HepG2 (cell line): ENCODE measurements at regions not wholly inside any gene's neighbourhood (a gene's known extent, or its start where the extent isn't known, plus 50 kb on each side); places are given as distances from the start of the nearest gene placed in this dataset.

Source experiments
- ATAC-seq: fragments of 200-7000 bp; cut with Tn5 transposase; 3 replicates; pipeline ENCODE4 v1.9.1; 2020; ENCODE audit warnings: mild to moderate bottlenecking, moderate library complexity
- BruUV-seq: library from RNA; stranded (reverse); fragments of 400-500 nt; replicated peaks from 2 replicates; lab custom pipeline; 2021; lab: Mats Ljungman, UMichigan
- CTCF ChIA-PET: fragments of 300-600 bp; formaldehyde crosslinking; extraction: SDS; loops from one replicate; lab custom pipeline; 2021; ENCODE audit warnings: low total read pairs, inconsistent platforms, low intra/inter-chr PET ratio; lab: Yijun Ruan, JAX
- POLR2A ChIA-PET: fragments of 350-600 bp; sonication (Branson Sonifier 250); formaldehyde crosslinking; loops from one replicate; lab custom pipeline; 2020; ENCODE audit warnings: antibody characterized with exemption, inconsistent platforms; lab: Yijun Ruan, JAX
- DNase-seq: peaks from one replicate; pipeline ENCODE4 v3.0.0-alpha.2; 2015; ENCODE audit warnings: low spot score
- FAIRE-seq: peaks from 3 replicates; lab custom pipeline; 2011; peaks lifted over from hg19 to GRCh38; lab: Jason Lieb, UNC
- H2AFZ ChIP-seq: one replicate; pipeline ENCODE4 v1.6.1; 2011; ENCODE audit warnings: low read length, inconsistent platforms
- H3K27ac ChIP-seq: fragments of 300-600 bp; 3 replicates; pipeline ENCODE4 v1.8.0; 2011; ENCODE audit warnings: mixed run types, mild to moderate bottlenecking, mixed read lengths, low read length, inconsistent platforms; ENCODE audit not compliant: insufficient read depth; ENCODE audit errors: extremely low read length
- H3K27me3 ChIP-seq, 2 experiments: fragments of 200-600 bp in 1 of 2; 2 replicates in 1 of 2; 3 replicates in 1 of 2; pipeline versions ENCODE4 v1.6.0 to v1.8.0; 2011; ENCODE audit warnings: low read length in 2 of 2, mild to moderate bottlenecking in 2 of 2, moderate library complexity in 2 of 2, inconsistent platforms in 1 of 2; ENCODE audit not compliant: insufficient read depth in 2 of 2, control insufficient read depth in 1 of 2
- H3K36me3 ChIP-seq, 2 experiments: fragments of 200-600 bp in 1 of 2; replicated peaks in 1 of 2; 2 replicates in 1 of 2; 3 replicates in 1 of 2; pipeline versions ENCODE4 v1.5.1 to v1.8.0; 2011; ENCODE audit warnings: low read length in 2 of 2, inconsistent platforms in 1 of 2; ENCODE audit not compliant: insufficient read depth in 2 of 2, control insufficient read depth in 1 of 2
- H3K4me1 ChIP-seq: 2 replicates; pipeline ENCODE4 v1.5.1; 2012; ENCODE audit warnings: low read length, inconsistent platforms; ENCODE audit not compliant: insufficient read depth
- H3K4me2 ChIP-seq: 2 replicates; pipeline ENCODE4 v1.6.0; 2011; ENCODE audit warnings: low read depth, low read length, inconsistent platforms
- H3K4me3 ChIP-seq, 3 experiments: fragments of 200-600 bp in 1 of 3; sonication (generic), shearing (Covaris generic) in 1 of 3; replicated peaks in 1 of 3; 2 replicates each; pipeline ENCODE4 v1.5.1; 2011 to 2016; ENCODE audit warnings: low read length in 3 of 3, inconsistent platforms in 2 of 3, low read depth in 2 of 3, mild to moderate bottlenecking in 2 of 3, control low read depth in 1 of 3, mixed read lengths in 1 of 3; ENCODE audit not compliant: insufficient read depth in 1 of 3
- H3K79me2 ChIP-seq: one replicate; pipeline ENCODE4 v1.6.1; 2011; ENCODE audit warnings: low read length, inconsistent platforms; ENCODE audit not compliant: insufficient read depth
- H3K9ac ChIP-seq: 2 replicates; pipeline ENCODE4 v1.6.0; 2011; ENCODE audit warnings: mild to moderate bottlenecking, low read depth, low read length, inconsistent platforms; ENCODE audit not compliant: insufficient read depth
- H3K9me3 ChIP-seq: 2 replicates; pipeline ENCODE4 v1.5.1; 2012; ENCODE audit warnings: mild to moderate bottlenecking, low read length
- H4K20me1 ChIP-seq: 2 replicates; pipeline ENCODE4 v1.6.0; 2011; ENCODE audit warnings: inconsistent platforms, mild to moderate bottlenecking, low read length, moderate library complexity; ENCODE audit not compliant: insufficient read depth
- CREM ChIP-seq, 2 experiments: sonication (generic) in 1 of 2; formaldehyde crosslinking in 1 of 2; IDR thresholded peaks; 2 replicates each; pipeline versions ENCODE4 v1.4.0 to v1.6.1; 2016 to 2020; ENCODE audit warnings: antibody characterized with exemption in 1 of 2, mild to moderate bottlenecking in 1 of 2, missing genetic modification reagents in 1 of 2
- ELF4 ChIP-seq: sonication (generic); formaldehyde crosslinking; IDR thresholded peaks from 2 replicates; pipeline ENCODE4 v1.5.0; 2020; ENCODE audit warnings: missing genetic modification reagents, mild to moderate bottlenecking, moderate library complexity, borderline replicate concordance
- HNRNPUL1 ChIP-seq: fragments of 200-400 bp; formaldehyde crosslinking; IDR thresholded peaks from 2 replicates; pipeline ENCODE4 v1.6.1; 2017; ENCODE audit warnings: low read depth, mild to moderate bottlenecking, low read length, moderate library complexity
- KDM6A ChIP-seq: IDR thresholded peaks from 2 replicates; pipeline ENCODE4 v1.6.1; 2016; ENCODE audit warnings: low read depth
- NBN ChIP-seq: fragments of 450-650 bp; conservative IDR thresholded peaks from 2 replicates; pipeline ENCODE4 v1.6.1; 2017
- SNAI1 ChIP-seq: sonication (generic); formaldehyde crosslinking; IDR thresholded peaks from 2 replicates; pipeline ENCODE4 v1.5.0; 2020; ENCODE audit warnings: mild to moderate bottlenecking, missing genetic modification reagents, borderline replicate concordance
- TRIM24 ChIP-seq: sonication (generic); formaldehyde crosslinking; IDR thresholded peaks from 2 replicates; pipeline ENCODE4 v1.8.0; 2022; ENCODE audit warnings: mild to moderate bottlenecking, missing genetic modification reagents
- ZBTB38 ChIP-seq: sonication (generic); formaldehyde crosslinking; IDR thresholded peaks from 2 replicates; pipeline ENCODE4 v1.5.1; 2020; ENCODE audit warnings: mild to moderate bottlenecking, missing genetic modification reagents
- ZFP90 ChIP-seq: sonication (generic); formaldehyde crosslinking; IDR thresholded peaks from 2 replicates; pipeline ENCODE4 v1.8.0; 2022; ENCODE audit warnings: missing genetic modification reagents, mild to moderate bottlenecking, inconsistent platforms, borderline replicate concordance
- ZNF761 ChIP-seq: sonication (generic); formaldehyde crosslinking; conservative IDR thresholded peaks from 2 replicates; pipeline ENCODE4 v1.4.0; 2020; ENCODE audit warnings: mild to moderate bottlenecking, missing genetic modification reagents
- ZNF776 ChIP-seq: sonication (generic); formaldehyde crosslinking; IDR thresholded peaks from 2 replicates; pipeline ENCODE4 v1.4.0; 2020; ENCODE audit warnings: mild to moderate bottlenecking, missing genetic modification reagents
- ZUFSP ChIP-seq: sonication (generic); formaldehyde crosslinking; IDR thresholded peaks from 2 replicates; pipeline ENCODE4 v1.9.0; 2021; ENCODE audit warnings: missing genetic modification reagents, mild to moderate bottlenecking, borderline replicate concordance
- WGBS: methylation state at CpG from one replicate; pipeline ENCODE4 v1.1.6; 2017; ENCODE audit warnings: low lambda C conversion rate; 5-methylcytosine and 5-hydroxymethylcytosine counted together
- in situ Hi-C: cut with HindIII; loops from 2 replicates; pipeline ENCODE4 v1.10.0; 2017; ENCODE audit warnings: low pct_unique_long_range_greater_than_20kb; ENCODE audit not compliant: extremely low pct_ligation_motif_present
- intact Hi-C: fragments of 100-400 bp; cut with micrococcal nuclease; formaldehyde crosslinking; loops from one replicate; pipeline ENCODE4 v1.10.0; 2022; ENCODE audit not compliant: unreplicated experiment

- peaks cover 0 to 6% of the 10 kb centered on the region in 2 experiments; a peak in 3 of 5 replicates for H3K36me3 ChIP-seq
- TF ChIP-seq CREM (IDR thresholded peaks at IDR 0.05), result peak; percentile 98
- TF ChIP-seq CREM (CRISPR knock-in tag; IDR thresholded peaks at IDR 0.05), result no peak
- TF ChIP-seq ELF4 (CRISPR knock-in tag), result no peak
- no peak for TF ChIP-seq ZBTB38 (CRISPR knock-in tag)
- TF ChIP-seq NBN, result no peak
- TF ChIP-seq TRIM24 (CRISPR knock-in tag), result no peak
- TF ChIP-seq SNAI1, result no peak
- peak; percentile 93 for TF ChIP-seq KDM6A
- peak; percentile 67 for TF ChIP-seq ZFP90 (CRISPR knock-in tag)
- TF ChIP-seq HNRNPUL1, result no peak
- no peak; the same call in 1 of the 2 replicates for TF ChIP-seq ZNF761 (CRISPR knock-in tag)
- no peak for TF ChIP-seq ZNF776
- TF ChIP-seq ZUFSP, result no peak
Observed at GRCh38 chr17:72399608-72400487, 279.0 kb downstream of the SOX9 start.

More at GRCh38 chr17:72399608-72400487, 279.0 kb downstream of the SOX9 start:
- Histone ChIP-seq H3K79me2 (peaks cover 20% of the 10 kb centered on the region), H3K4me3 (peak overlapping the region; percentile 4 to 57 (median 36)), H3K9ac (peak overlapping the region; percentile 89), H3K27ac (peak overlapping the region; percentile 98), H3K4me2 (peak overlapping the region; percentile 80), H3K9me3 (no peaks in the 10 kb centered on the region), H3K4me1 (peaks cover 98% of the 10 kb centered on the region), H3K27me3 (no peaks in the 10 kb centered on the region), H4K20me1 (no peaks in the 10 kb centered on the region), H2AFZ (no peak overlapping the region)
- in situ Hi-C loops, result loop anchor here (5.0 kb wide), 2 partner anchors 63 to 278 kb away; partner anchors contain the start of gene SOX9
- CTCF ChIA-PET, result interaction anchor here (1.4 kb wide), 1 partner anchor 13 kb away, joined by 4 read pairs; no protein-coding TSS in a partner anchor
- POLR2A ChIA-PET, result interaction anchor here (0.7 to 4.8 kb wide), 43 partner anchors 8 to 1876 kb away, joined by 3 to 169 read pairs (median 5); partner anchors contain the start of gene SOX9
- WGBS, result 1% methylated on average over 15 of the region's 15 CpGs
- intact Hi-C loops, result loop anchor here (1.0 to 5.0 kb wide), 10 partner anchors 13 to 280 kb away; no protein-coding TSS in a partner anchor
- DNase-seq (peak; percentile 100), ATAC-seq (peak; percentile 87), FAIRE-seq (peak; percentile 85)
- TSS peak; percentile 94 for BruUV-seq
